Panc1 (cell line): ENCODE measurements at regions not wholly inside any gene's neighbourhood (a gene's known extent, or its start where the extent isn't known, plus 50 kb on each side); places are given as distances from the start of the nearest gene placed in this dataset.

Source experiments
- ATAC-seq: fragments of 200-7000 bp; cut with Tn5 transposase; 2 replicates; pipeline ENCODE4 v1.9.1; 2020; ENCODE audit warnings: mild to moderate bottlenecking, moderate library complexity
- BruUV-seq: library from RNA; stranded (reverse); fragments of 400-500 nt; replicated peaks from 2 replicates; lab custom pipeline; 2021; lab: Mats Ljungman, UMichigan
- CTCF ChIA-PET: fragments of 300-600 bp; sonication (Branson Sonifier 250); formaldehyde crosslinking; loops from one replicate; lab custom pipeline; 2022; ENCODE audit warnings: antibody characterized with exemption; lab: Charles Lee
- POLR2A ChIA-PET: fragments of 300-600 bp; sonication (Branson Sonifier 250); formaldehyde crosslinking; loops from one replicate; lab custom pipeline; 2022; ENCODE audit warnings: antibody characterized with exemption; lab: Charles Lee
- DNase-seq: peaks from one replicate; pipeline ENCODE4 v3.0.0-alpha.2; 2010; ENCODE audit warnings: low read depth, low spot score
- H3K27ac ChIP-seq: 2 replicates; pipeline ENCODE4 v1.5.1; 2011; ENCODE audit warnings: mild to moderate bottlenecking, low read length, inconsistent platforms
- H3K27me3 ChIP-seq: fragments of 200-500 bp; sonication (Bioruptor generic); 2 replicates; pipeline ENCODE4 v1.6.0; 2014; ENCODE audit warnings: low read length, inconsistent platforms; ENCODE audit not compliant: control insufficient read depth, insufficient read depth
- H3K36me3 ChIP-seq: fragments of 200-500 bp; sonication (Bioruptor generic); 2 replicates; pipeline ENCODE4 v1.5.1; 2014; ENCODE audit warnings: inconsistent platforms, mild to moderate bottlenecking, low read length, moderate library complexity; ENCODE audit not compliant: control insufficient read depth, insufficient read depth
- H3K4me1 ChIP-seq: 2 replicates; pipeline ENCODE4 v1.5.1; 2011; ENCODE audit warnings: inconsistent platforms, mild to moderate bottlenecking, low read length, moderate library complexity; ENCODE audit not compliant: control insufficient read depth, insufficient read depth
- H3K4me3 ChIP-seq, 2 experiments: 2 replicates each; pipeline ENCODE4 v1.5.1; 2011 to 2012; ENCODE audit warnings: low read depth in 2 of 2, low read length in 2 of 2, mild to moderate bottlenecking in 2 of 2, inconsistent platforms in 1 of 2, moderate library complexity in 1 of 2
- H3K9me3 ChIP-seq: fragments of 200-500 bp; sonication (Bioruptor generic); 2 replicates; pipeline ENCODE4 v1.5.1; 2014; ENCODE audit warnings: low read depth, mild to moderate bottlenecking, inconsistent platforms, low read length, moderate library complexity; ENCODE audit not compliant: control insufficient read depth, insufficient read depth
- POLR2AphosphoS5 ChIP-seq: IDR thresholded peaks from 2 replicates; pipeline ENCODE4 v1.6.1; 2012; ENCODE audit warnings: mild to moderate bottlenecking, low read depth, low read length, moderate library complexity
- REST ChIP-seq, 2 experiments: IDR thresholded peaks; 2 replicates each; pipeline ENCODE4 v1.6.1; 2011 to 2012; ENCODE audit warnings: low read depth in 2 of 2, control low read depth in 1 of 2, low read length in 1 of 2, mild to moderate bottlenecking in 1 of 2, moderate library complexity in 1 of 2; ENCODE audit not compliant: insufficient read depth in 1 of 2
- SIN3A ChIP-seq: IDR thresholded peaks from 2 replicates; pipeline ENCODE4 v1.6.1; 2012; ENCODE audit warnings: low read depth, mild to moderate bottlenecking, low read length, moderate library complexity, borderline replicate concordance; ENCODE audit not compliant: insufficient read depth
- TCF7L2 ChIP-seq: IDR thresholded peaks from 2 replicates; pipeline ENCODE4 v1.6.1; 2011; ENCODE audit warnings: mild to moderate bottlenecking, low read depth, low read length, inconsistent platforms
- in situ Hi-C: cut with HindIII; loops from 2 replicates; pipeline ENCODE4 v1.10.0; 2016; ENCODE audit warnings: low sequenced_read_pairs, low pct_unique_long_range_greater_than_20kb
- intact Hi-C: fragments of 100-400 bp; cut with micrococcal nuclease; formaldehyde crosslinking; loops from one replicate; pipeline ENCODE4 v1.10.0; 2022; ENCODE audit not compliant: unreplicated experiment
- TF ChIP-seq, protein P1 (sequence below): fragments of 450-650 bp; IDR thresholded peaks from 2 replicates; pipeline ENCODE4 v1.5.1; 2017; ENCODE audit warnings: mild to moderate bottlenecking

DNA sequence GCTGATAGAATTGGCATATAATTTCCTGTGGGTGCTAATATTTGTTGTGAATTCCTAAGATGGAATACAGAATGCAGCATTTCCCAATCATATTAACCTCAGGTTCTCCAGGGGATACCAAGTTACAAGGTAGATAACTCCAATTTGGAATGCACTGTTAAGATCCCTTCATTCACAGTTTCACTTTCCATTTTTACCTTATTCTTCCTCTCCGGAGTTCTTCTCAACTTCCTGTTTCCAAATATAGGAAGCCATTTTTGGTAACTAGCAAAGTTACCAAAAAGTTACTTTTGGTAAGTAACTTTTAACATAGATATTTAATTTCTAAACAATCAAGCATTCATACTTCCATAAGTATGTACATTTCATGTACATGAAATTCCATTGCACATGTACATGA lies 63.5 kb upstream of the PHACTR2 start:
- in situ Hi-C loops = no loop called here
- ATAC-seq = no peak
- DNase-seq = no peak
- H3K4me3 ChIP-seq = no peak overlapping the region
- no peaks in the 10 kb centered on the region for H3K4me1 ChIP-seq
- TF ChIP-seq REST (IDR thresholded peaks at IDR 0.05; ENCODE audit: insufficient read depth in 1 of 2, low read depth in 2 of 2, low read length in 1 of 2) = no peak
- TF ChIP-seq POLR2AphosphoS5 = no peak
- TF ChIP-seq, protein P1, sequence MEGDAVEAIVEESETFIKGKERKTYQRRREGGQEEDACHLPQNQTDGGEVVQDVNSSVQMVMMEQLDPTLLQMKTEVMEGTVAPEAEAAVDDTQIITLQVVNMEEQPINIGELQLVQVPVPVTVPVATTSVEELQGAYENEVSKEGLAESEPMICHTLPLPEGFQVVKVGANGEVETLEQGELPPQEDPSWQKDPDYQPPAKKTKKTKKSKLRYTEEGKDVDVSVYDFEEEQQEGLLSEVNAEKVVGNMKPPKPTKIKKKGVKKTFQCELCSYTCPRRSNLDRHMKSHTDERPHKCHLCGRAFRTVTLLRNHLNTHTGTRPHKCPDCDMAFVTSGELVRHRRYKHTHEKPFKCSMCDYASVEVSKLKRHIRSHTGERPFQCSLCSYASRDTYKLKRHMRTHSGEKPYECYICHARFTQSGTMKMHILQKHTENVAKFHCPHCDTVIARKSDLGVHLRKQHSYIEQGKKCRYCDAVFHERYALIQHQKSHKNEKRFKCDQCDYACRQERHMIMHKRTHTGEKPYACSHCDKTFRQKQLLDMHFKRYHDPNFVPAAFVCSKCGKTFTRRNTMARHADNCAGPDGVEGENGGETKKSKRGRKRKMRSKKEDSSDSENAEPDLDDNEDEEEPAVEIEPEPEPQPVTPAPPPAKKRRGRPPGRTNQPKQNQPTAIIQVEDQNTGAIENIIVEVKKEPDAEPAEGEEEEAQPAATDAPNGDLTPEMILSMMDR = no peak
- no peak for TF ChIP-seq SIN3A
- no peak for TF ChIP-seq TCF7L2
- no peaks in the 10 kb centered on the region for H3K27me3 ChIP-seq
- H3K27ac ChIP-seq = no peak overlapping the region
- no peaks in the 10 kb centered on the region for H3K9me3 ChIP-seq
- H3K36me3 ChIP-seq = no peaks in the 10 kb centered on the region
- ChIA-PET CTCF (no interaction called here), POLR2A (no interaction called here)
- intact Hi-C loops = no loop called here
- BruUV-seq = no TSS peak

- ATAC-seq = no peak
- Histone ChIP-seq H3K27me3 (no peaks in the 10 kb centered on the region), H3K9me3 (no peaks in the 10 kb centered on the region), H3K4me1 (no peaks in the 10 kb centered on the region), H3K36me3 (no peaks in the 10 kb centered on the region), H3K4me3 (no peak overlapping the region), H3K27ac (no peak overlapping the region)
- POLR2A ChIA-PET = no interaction called here
- in situ Hi-C loops (no loop called here), intact Hi-C loops (no loop called here)
- BruUV-seq = no TSS peak
- TF ChIP-seq TCF7L2 (no peak), POLR2AphosphoS5 (no peak), SIN3A (no peak), REST (IDR thresholded peaks at IDR 0.05; ENCODE audit: insufficient read depth in 1 of 2, low read depth in 2 of 2, low read length in 1 of 2) (no peak)
- TF ChIP-seq, protein P1 = no peak
- DNase-seq = no peak
- CTCF ChIA-PET = no interaction called here
Measured at GRCh38 chr6:143613749-143614148, 64.0 kb upstream of the PHACTR2 start.
